ENCODE measurements at regions not wholly inside any gene's neighbourhood (a gene's known extent, or its start where the extent isn't known, plus 50 kb on each side); places are given as distances from the start of the nearest gene placed in this dataset.
"Not testable (repeated sequence)": the region's sequence is repeated elsewhere in the genome, so short reads cannot be mapped to it uniquely, and the experiment has no call there.

- TF ChIP-seq, protein P1, sequence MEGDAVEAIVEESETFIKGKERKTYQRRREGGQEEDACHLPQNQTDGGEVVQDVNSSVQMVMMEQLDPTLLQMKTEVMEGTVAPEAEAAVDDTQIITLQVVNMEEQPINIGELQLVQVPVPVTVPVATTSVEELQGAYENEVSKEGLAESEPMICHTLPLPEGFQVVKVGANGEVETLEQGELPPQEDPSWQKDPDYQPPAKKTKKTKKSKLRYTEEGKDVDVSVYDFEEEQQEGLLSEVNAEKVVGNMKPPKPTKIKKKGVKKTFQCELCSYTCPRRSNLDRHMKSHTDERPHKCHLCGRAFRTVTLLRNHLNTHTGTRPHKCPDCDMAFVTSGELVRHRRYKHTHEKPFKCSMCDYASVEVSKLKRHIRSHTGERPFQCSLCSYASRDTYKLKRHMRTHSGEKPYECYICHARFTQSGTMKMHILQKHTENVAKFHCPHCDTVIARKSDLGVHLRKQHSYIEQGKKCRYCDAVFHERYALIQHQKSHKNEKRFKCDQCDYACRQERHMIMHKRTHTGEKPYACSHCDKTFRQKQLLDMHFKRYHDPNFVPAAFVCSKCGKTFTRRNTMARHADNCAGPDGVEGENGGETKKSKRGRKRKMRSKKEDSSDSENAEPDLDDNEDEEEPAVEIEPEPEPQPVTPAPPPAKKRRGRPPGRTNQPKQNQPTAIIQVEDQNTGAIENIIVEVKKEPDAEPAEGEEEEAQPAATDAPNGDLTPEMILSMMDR (conservative IDR thresholded peaks at IDR 0.05 in 1 of 2, IDR thresholded peaks at IDR 0.05 in 1 of 2; ENCODE audit: extremely low read depth in 1 of 2, insufficient read depth in 1 of 2, low read depth in 1 of 2, low read length in 2 of 2), result not testable (repeated sequence)
- not testable (repeated sequence) for TF ChIP-seq EZH2 (IDR thresholded peaks at IDR 0.05; ENCODE audit: borderline replicate concordance, low read length)
Measured at GRCh38 chr1:14291182-14291581, 307.3 kb upstream of the KAZN start.

Measured in mammary epithelial cell (primary cell).